NCI-H2081 treated with DMSO at 0.1 percent for 48 hours (cell line): ENCODE measurements at regions not wholly inside any gene's neighbourhood (a gene's known extent, or its start where the extent isn't known, plus 50 kb on each side); places are given as distances from the start of the nearest gene placed in this dataset.

ENCODE experiments used
- DNase-seq: peaks from one replicate; lab custom pipeline; 2025; lab: John Stamatoyannopoulos, UW

DNA sequence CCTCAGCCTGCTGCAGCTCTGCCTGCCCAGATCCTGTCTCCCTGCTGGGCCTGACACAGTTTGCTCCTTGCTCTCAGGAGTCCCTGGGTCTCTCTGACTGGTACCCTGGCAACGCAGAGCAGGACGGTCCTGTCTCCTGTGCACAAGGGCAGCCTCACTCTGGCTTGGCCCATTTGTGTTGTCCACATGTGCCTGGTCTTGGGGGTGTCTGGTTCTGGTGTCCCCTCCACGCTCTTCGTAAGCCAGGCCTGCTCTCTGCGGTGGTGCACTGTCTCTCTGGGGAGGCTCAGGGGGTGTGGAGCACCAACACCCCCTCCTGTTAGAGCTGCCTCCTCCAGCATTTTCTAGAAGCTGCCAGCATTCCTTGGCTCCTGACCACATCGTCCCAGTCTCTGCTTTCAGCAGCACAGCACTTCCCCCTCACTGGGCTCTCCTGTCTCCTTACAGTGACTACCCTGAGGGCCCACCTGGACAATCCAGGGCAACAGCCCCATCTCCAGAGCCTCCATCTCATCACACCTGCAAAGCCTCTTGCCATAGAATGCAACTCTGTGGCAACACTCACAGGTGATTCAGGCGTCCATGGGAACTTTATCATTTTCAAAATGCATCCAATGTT, 235.6 kb upstream of the HS6ST1 start:
- no peak for DNase-seq

GRCh38 chr2:128555433-128555832, 236.8 kb upstream of the HS6ST1 start:
- no peak for DNase-seq

DNA sequence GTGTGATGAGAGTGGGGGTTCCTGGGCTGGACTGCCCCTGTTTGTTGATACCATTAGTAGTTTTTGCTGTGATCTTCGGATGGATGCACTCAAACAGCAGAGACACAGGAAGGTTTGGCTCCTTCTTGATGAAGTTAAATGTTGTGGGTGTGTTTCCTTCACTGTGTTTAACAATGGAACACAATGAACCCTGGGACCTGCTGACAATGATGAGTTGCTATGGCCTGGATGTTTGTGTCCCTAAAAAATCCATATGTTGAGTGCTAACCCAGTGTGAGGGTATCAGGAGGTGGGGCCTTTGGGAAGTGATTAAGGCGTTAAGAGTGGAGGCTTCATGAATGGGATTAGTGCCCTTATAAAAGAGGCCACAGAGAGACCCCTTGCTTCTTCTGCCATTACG, 237.4 kb upstream of the HS6ST1 start:
- no peak for DNase-seq

GRCh38 chr2:128556633-128557032, 238.0 kb upstream of the HS6ST1 start:
- DNase-seq: no peak

- DNase-seq: no peak
Measured at GRCh38 chr2:128557069-128557468, 238.4 kb upstream of the HS6ST1 start.

DNA sequence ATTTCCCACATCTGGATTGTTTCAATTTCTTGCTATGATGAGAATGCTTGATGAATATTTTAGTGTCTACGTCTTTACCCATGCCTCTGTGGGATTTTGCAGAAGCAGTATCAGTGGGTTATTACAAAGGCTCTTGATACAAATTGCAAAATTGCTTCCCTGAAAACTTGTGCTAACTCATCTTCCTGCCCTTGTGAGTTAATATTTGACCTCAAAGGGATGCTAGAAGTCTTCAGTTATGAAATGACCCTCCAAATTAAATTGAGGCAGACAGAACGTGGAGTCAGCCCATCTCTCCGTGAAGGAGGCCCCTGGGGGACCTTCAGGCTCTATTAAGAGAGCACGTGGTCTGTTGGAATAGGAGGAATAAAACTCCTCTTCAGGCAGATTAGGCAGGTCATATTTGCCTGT, 239.2 kb upstream of the HS6ST1 start:
- DNase-seq: no peak

- DNase-seq: no peak
Measured at GRCh38 chr2:128558441-128558840, 239.8 kb upstream of the HS6ST1 start.

DNA sequence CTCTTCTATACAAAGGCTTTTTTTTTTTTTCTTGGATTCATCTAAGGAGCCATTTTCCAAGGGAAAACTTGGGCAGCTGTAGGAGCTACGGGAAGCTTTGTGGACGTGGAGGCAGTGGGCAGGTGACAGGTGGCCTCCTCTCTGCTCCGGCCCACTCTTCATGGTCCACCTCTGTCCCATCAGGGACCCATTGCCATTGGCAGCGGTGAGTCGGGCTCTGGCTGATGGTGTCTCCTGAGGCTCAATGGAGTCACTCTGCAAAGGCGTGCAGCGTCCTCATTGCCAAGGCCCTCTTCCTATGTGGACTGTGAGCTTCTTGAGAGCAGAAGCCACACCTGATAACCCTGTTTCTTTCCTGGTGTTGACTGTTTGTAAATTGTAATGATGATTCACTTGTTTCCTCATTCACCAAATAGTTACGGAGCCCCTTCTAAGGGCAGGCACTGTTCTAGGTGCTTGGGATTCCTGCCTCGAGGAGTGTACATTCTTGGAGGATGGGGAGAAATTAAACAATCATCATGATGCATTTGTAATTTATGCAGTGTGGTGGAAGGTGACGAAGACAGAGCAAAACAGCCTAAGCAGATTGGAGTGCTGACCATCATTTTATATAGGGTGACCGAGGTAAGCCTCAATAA, 240.3 kb upstream of the HS6ST1 start:
- no peak for DNase-seq

DNA sequence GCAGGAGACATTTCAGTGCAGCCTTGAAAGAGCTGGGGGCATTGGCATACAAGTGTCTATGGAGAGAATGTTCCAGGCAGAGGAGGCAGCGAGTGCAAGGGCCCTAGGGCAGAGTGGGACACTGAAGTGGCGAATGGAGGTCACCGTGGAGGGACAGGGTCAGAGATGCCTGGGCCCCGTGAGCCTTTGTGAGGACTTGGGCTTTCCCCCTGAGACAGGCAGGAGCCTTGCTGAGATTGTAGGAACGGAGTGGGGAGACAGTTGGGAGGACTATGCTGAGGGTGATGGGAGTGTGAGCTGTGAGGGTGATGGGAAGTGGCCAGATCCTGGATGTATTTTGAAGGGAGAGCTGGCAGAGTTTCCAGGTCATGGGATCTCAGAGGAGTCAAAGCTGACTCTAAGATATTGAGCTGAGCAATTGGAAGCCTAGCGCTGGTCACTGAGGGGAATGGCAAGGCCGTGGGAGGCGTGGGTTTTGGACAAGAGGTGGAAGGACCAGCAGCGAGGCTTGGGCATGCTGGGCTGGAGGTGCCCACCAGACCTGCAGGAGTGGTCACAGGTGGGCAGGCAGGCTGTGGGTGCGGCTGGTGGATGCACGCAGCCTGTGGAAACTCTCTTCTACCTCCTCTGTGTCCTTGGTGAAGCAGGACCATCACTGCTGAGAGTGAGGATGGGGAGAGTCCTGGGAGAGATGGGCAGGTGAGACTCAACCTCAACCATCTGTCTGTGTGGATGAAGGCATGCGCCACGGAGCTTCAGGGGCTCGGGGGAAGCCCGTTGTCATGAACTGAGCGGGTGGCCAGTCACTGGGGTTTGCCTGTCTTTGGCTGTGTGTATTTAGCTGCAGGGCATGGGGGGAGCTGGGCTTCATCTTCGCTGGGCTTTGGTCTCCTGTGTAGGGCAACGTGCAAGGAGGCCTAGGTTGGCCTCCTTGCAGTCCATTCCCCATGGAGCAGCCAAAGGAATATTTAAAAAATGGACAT, 241.2 kb upstream of the HS6ST1 start:
- no peak for DNase-seq

DNA sequence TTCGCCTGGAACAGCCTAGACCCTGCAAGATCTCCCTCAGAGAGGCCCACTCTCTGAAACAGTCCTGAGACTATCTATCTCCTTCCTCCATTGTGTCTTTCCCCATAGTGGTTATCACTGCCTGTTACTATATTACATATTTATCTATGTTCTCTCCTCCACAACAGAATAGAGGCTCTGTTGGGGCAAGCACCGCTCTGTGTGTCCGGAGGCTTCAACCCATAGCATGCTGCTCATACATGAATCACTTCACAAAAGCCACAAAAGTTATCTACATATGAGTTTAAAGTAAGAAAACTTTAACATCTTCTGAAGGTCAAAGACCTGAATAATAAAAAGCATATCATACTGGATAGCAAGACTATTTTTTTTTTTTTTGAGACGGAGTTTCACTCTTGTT, 242.1 kb upstream of the HS6ST1 start:
- no peak for DNase-seq

GRCh38 chr2:128562471-128563347, 244.0 kb upstream of the HS6ST1 start:
- DNase-seq: no peak

GRCh38 chr2:128563348-128563687, 244.7 kb upstream of the HS6ST1 start:
- no peak for DNase-seq

DNA sequence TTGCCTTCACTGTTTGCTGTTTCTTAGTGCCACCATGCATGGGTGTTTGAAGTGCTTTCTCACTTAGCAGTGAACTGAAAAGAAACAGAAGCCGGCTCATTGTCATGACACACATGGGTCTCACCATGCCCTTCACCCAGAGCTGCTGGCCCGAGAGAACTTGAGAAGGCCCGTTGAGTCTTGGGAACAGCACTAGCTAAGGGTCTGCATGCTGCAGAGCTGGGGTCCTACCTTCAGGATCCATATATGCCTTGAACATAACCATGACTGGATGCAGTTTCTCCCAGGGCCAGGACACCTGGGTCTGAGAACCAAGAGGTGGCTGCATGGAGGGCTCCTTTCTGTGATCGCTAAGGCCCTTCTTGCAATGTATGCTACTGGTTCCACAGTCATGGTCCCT, 245.5 kb upstream of the HS6ST1 start:
- DNase-seq: no peak

GRCh38 chr2:128564551-128564950, 245.9 kb upstream of the HS6ST1 start:
- no peak for DNase-seq

DNA sequence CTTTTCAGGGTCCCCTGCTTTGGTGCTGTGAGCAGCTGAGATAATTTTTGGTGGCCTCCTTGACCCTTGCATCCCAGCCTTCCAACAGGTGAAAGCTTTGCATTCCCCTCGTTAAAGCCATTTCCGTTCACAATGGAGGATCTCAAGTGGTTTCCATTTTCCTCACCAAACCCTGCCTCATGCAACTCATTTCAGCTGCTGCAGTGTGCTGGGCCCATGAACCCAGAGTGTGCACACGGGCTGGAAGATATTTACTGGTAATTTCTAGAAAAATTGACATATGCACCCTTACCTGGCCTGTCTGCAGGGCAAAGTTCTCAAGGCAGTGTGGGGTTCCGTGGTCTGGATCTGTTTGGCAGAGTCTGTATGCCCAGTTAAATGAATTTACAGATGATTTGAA, 246.8 kb upstream of the HS6ST1 start:
- DNase-seq: no peak

DNA sequence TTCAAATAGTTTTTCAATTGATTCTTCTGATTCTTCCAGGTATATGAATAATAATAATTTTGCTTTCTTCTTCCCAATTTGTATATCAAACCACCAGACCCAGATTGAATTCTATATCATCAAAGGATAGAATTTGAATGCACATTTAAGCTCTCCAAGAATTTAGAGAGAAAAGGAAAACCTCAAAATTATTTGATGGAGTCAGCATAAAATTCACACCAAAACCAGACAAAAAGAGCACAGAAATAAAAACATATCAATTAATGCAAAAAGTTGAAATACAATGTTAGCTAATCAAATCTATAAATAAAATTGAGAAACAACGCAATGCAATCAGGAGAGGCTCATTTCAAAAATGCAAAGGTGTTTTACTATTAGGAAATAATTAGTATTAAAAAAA, 248.0 kb upstream of the HS6ST1 start:
- DNase-seq: no peak

DNA sequence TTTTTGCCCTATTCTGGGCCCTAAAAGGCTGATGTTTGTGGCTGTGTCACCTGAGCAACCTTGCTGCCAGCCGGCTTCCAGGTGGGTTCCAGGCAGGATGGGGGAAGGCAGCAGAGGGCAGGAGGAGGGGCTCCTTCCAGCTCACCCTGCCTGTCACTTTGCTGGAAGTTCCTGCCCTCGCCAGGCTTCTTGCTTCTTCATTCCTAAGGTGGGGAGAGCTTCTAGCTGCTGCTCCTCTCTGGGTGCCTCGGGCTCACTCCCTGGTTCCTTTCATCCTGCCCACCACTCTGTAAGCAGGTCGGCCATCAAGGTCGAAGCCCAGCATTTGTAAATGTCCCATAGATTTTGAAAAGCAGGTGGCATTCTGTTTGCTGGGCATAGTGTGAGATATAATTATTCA, 249.4 kb upstream of the HS6ST1 start:
- no peak for DNase-seq

GRCh38 chr2:128573116-128573515, 254.4 kb upstream of the HS6ST1 start:
- DNase-seq: no peak

DNA sequence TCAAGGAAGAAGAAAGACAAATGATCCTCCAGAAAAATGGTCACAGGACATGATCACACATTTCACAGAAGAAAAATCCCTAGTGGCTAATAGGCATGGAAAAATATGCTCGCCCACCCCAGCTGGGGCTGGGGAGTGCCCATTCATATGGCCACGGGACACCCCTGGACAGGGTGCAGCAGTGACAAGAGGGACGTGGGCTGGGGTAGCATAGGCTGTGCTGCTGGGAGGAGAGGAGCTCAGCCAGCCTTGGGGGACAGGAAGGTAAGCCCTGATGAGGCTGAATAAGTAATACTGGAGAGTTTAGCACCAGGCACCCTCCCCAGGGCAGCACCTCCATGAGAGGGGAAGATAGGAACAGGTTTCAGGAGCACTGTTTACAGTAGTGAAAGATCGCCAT, 254.9 kb upstream of the HS6ST1 start:
- DNase-seq: no peak

DNA sequence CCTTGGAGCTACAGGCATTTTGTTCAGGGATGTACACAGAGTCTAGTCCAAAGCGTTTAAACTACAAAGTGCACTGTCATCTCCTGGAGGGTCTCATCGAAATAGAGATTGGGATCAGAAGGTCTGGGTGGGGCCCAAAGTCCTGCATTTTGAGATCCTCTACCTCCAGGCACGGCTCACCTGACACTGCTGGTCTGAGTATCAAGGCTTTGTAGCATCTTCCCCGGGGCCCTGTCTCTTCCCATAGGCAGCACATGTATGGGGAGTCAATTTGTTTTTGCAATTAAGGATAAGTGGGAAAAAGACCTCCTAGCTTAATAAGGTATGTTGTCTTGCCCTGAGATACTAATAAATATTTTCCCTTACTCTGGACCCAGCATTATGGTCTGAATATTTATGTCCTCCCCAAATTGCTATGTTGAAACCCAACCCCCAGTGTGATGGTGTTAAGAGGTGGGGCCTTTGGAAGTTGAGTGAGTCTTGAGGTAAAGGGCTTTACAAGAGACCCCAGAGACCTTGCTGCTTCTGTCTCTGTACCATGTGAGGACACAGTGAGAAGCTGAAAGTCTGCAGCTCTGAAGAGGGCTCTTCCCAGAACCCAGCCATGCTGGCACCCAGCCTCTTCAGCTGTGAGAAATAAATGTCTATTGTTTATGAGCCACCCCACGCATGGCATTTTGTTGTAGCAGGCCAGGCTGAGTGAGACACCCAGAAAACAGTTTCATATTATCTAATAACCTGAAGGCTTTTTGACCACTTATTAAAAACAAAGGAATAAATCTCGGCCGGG, 258.7 kb upstream of the HS6ST1 start:
- no peak for DNase-seq
